ENCODE measurements at regions not wholly inside any gene's neighbourhood (a gene's known extent, or its start where the extent isn't known, plus 50 kb on each side); places are given as distances from the start of the nearest gene placed in this dataset.
"Not testable (repeated sequence)": the region's sequence is repeated elsewhere in the genome, so short reads cannot be mapped to it uniquely, and the experiment has no call there.

- DNase-seq (ENCODE audit: low read depth), result not testable (repeated sequence)
These were observed 216.8 kb upstream of the CDKN2B start for GRCh38 chr9:22225856-22226255.

- DNase-seq (ENCODE audit: low read depth), result no peak
These were observed 218.6 kb upstream of the DMRTA1 start for GRCh38 chr9:22227986-22228385.

GRCh38 chr9:22228542-22228941 lies 218.1 kb upstream of the DMRTA1 start:
- no peak for DNase-seq (ENCODE audit: low read depth)

- DNase-seq (ENCODE audit: low read depth), result no peak
These were observed 217.6 kb upstream of the DMRTA1 start for GRCh38 chr9:22229069-22229468.

GRCh38 chr9:22231309-22231708 lies 215.3 kb upstream of the DMRTA1 start:
- DNase-seq (ENCODE audit: low read depth), result not testable (repeated sequence)

- DNase-seq (ENCODE audit: low read depth), result no peak
These were observed 213.7 kb upstream of the DMRTA1 start for GRCh38 chr9:22232971-22233370.

GRCh38 chr9:22237497-22238363 lies 208.9 kb upstream of the DMRTA1 start:
- no peak for DNase-seq (ENCODE audit: low read depth)

GRCh38 chr9:22238809-22239684 lies 207.6 kb upstream of the DMRTA1 start:
- DNase-seq (ENCODE audit: low read depth), result no peak

- DNase-seq (ENCODE audit: low read depth), result no peak
These were observed 206.0 kb upstream of the DMRTA1 start for GRCh38 chr9:22240619-22241018.

GRCh38 chr9:22241024-22241423 lies 205.6 kb upstream of the DMRTA1 start:
- no peak for DNase-seq (ENCODE audit: low read depth)

GRCh38 chr9:22241611-22242010 lies 205.0 kb upstream of the DMRTA1 start:
- no peak for DNase-seq (ENCODE audit: low read depth)

GRCh38 chr9:22244139-22245011 lies 202.2 kb upstream of the DMRTA1 start:
- peak; percentile 10 for DNase-seq (ENCODE audit: low read depth)

- DNase-seq (ENCODE audit: low read depth), result no peak
These were observed 191.3 kb upstream of the DMRTA1 start for GRCh38 chr9:22255337-22255736.

GRCh38 chr9:22256381-22256780 lies 190.2 kb upstream of the DMRTA1 start:
- no peak for DNase-seq (ENCODE audit: low read depth)

GRCh38 chr9:22257026-22257816 lies 189.4 kb upstream of the DMRTA1 start:
- DNase-seq (ENCODE audit: low read depth), result no peak

- DNase-seq (ENCODE audit: low read depth), result no peak
These were observed 181.6 kb upstream of the DMRTA1 start for GRCh38 chr9:22265038-22265437.

- no peak for DNase-seq (ENCODE audit: low read depth)
These were observed 181.1 kb upstream of the DMRTA1 start for GRCh38 chr9:22265534-22265933.

- no peak for DNase-seq (ENCODE audit: low read depth)
These were observed 172.1 kb upstream of the DMRTA1 start for GRCh38 chr9:22274477-22274876.

GRCh38 chr9:22278426-22278825 lies 168.2 kb upstream of the DMRTA1 start:
- DNase-seq (ENCODE audit: low read depth), result no peak

- DNase-seq (ENCODE audit: low read depth), result no peak
These were observed 167.0 kb upstream of the DMRTA1 start for GRCh38 chr9:22279636-22280035.

GRCh38 chr9:22285066-22285465 lies 161.6 kb upstream of the DMRTA1 start:
- DNase-seq (ENCODE audit: low read depth), result no peak

Measured in activated T-cell treated with anti-CD3 and anti-CD28 coated beads for 48 hours (primary cell).